Endodermal cell (in vitro differentiated cells): ENCODE measurements at regions not wholly inside any gene's neighbourhood (a gene's known extent, or its start where the extent isn't known, plus 50 kb on each side); places are given as distances from the start of the nearest gene placed in this dataset.

Experiments used
- DNase-seq: peaks from one replicate; pipeline ENCODE4 v3.0.0-alpha.2; 2017
- H3K27ac ChIP-seq: 2 replicates; pipeline ENCODE4 v1.5.1; 2013; ENCODE audit warnings: mild to moderate bottlenecking, low read depth, low read length, moderate library complexity
- H3K27me3 ChIP-seq: 2 replicates; pipeline ENCODE4 v1.6.1; 2013; ENCODE audit warnings: mild to moderate bottlenecking, low read length, moderate library complexity; ENCODE audit not compliant: insufficient read depth, control insufficient read depth, poor library complexity, severe bottlenecking
- H3K36me3 ChIP-seq: 2 replicates; pipeline ENCODE4 v1.7.0; 2013; ENCODE audit warnings: mild to moderate bottlenecking, low read length, moderate library complexity; ENCODE audit not compliant: control insufficient read depth, insufficient read depth
- H3K4me1 ChIP-seq: one replicate; pipeline ENCODE4 v1.7.0; 2013; ENCODE audit warnings: low read length; ENCODE audit not compliant: control insufficient read depth, insufficient read depth
- H3K4me3 ChIP-seq: 2 replicates; pipeline ENCODE4 v1.5.1; 2013; ENCODE audit warnings: mild to moderate bottlenecking, low read length, moderate library complexity
- H3K9ac ChIP-seq: 2 replicates; pipeline ENCODE4 v1.6.1; 2013; ENCODE audit warnings: mild to moderate bottlenecking, low read length, moderate library complexity; ENCODE audit not compliant: poor library complexity, severe bottlenecking; ENCODE audit errors: extremely low read depth
- H3K9me3 ChIP-seq: 2 replicates; pipeline ENCODE4 v1.6.1; 2013; ENCODE audit warnings: mild to moderate bottlenecking, low read length, moderate library complexity; ENCODE audit not compliant: control insufficient read depth
- H3K27ac Mint-ChIP-seq: 2 replicates; pipeline ENCODE4 v1.8.0; 2020; ENCODE audit warnings: mixed read lengths
- H3K27me3 Mint-ChIP-seq: 2 replicates; pipeline ENCODE4 v1.8.0; 2021; ENCODE audit warnings: mild to moderate bottlenecking, mixed read lengths; ENCODE audit not compliant: insufficient read depth
- H3K36me3 Mint-ChIP-seq: 2 replicates; pipeline ENCODE4 v1.8.0; 2020; ENCODE audit warnings: low read depth, mixed read lengths
- H3K4me1 Mint-ChIP-seq: 2 replicates; pipeline ENCODE4 v1.8.0; 2020; ENCODE audit warnings: mixed read lengths
- H3K4me3 Mint-ChIP-seq: 2 replicates; pipeline ENCODE4 v1.8.0; 2020; ENCODE audit warnings: mild to moderate bottlenecking, moderate library complexity, mixed read lengths
- H3K9me3 Mint-ChIP-seq: 2 replicates; pipeline ENCODE4 v1.8.0; 2020; ENCODE audit warnings: mild to moderate bottlenecking, mixed read lengths
- WGBS, 2 experiments: methylation state at CpG; one replicate each; pipeline versions ENCODE4 v1.1.5 to v1.1.7; 2013; ENCODE audit warnings: missing lambda C conversion rate in 2 of 2, mixed read lengths in 1 of 2; ENCODE audit not compliant: insufficient coverage in 1 of 2, insufficient read length in 1 of 2; 5-methylcytosine and 5-hydroxymethylcytosine counted together
- TF ChIP-seq, protein P1 (sequence below): fragments of 200-600 bp; sonication (generic); conservative IDR thresholded peaks from 2 replicates; pipeline ENCODE4 v1.5.0; 2021; ENCODE audit warnings: antibody characterized with exemption, mild to moderate bottlenecking

DNA sequence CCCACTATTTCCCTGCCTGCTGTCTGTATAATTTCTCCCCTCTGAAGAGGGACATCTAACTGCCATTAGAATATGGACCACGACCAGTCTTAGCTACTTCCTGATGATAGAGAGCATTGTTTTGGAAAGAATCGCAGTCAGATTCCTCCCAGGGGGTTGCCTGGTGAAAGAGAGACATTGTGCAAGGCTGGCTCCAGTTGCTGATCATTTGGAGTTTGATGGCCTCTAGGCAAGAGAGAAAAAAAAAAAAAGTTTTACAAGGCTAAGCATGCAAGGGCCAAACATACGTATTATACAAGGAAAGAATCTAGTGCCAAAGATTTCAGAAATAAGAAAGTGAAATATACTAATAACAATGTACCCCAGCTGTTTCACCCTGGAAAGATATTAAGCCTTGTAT, 182.2 kb downstream of the CMPK2 start:
- Histone ChIP-seq H3K9ac (no peak overlapping the region), H3K27ac (no peak overlapping the region), H3K36me3 (no peaks in the 10 kb centered on the region), H3K4me3 (no peak overlapping the region), H3K4me1 (peaks cover 4% of the 10 kb centered on the region), H3K27me3 (no peaks in the 10 kb centered on the region), H3K9me3 (no peaks in the 10 kb centered on the region)
- H3K4me1 Mint-ChIP-seq, result peaks cover 15% of the 10 kb centered on the region
- H3K27ac Mint-ChIP-seq, result no peak overlapping the region
- H3K36me3 Mint-ChIP-seq, result no peaks in the 10 kb centered on the region
- no peaks in the 10 kb centered on the region for H3K27me3 Mint-ChIP-seq
- H3K4me3 Mint-ChIP-seq, result no peak overlapping the region
- peaks cover 28% of the 10 kb centered on the region for H3K9me3 Mint-ChIP-seq
- DNase-seq, result no peak
- WGBS, 2 experiments, result 84% methylated on average over 3 of the region's 3 CpGs; no CpG with 5 or more reads in 1 of the 2 experiments
- TF ChIP-seq, protein P1, sequence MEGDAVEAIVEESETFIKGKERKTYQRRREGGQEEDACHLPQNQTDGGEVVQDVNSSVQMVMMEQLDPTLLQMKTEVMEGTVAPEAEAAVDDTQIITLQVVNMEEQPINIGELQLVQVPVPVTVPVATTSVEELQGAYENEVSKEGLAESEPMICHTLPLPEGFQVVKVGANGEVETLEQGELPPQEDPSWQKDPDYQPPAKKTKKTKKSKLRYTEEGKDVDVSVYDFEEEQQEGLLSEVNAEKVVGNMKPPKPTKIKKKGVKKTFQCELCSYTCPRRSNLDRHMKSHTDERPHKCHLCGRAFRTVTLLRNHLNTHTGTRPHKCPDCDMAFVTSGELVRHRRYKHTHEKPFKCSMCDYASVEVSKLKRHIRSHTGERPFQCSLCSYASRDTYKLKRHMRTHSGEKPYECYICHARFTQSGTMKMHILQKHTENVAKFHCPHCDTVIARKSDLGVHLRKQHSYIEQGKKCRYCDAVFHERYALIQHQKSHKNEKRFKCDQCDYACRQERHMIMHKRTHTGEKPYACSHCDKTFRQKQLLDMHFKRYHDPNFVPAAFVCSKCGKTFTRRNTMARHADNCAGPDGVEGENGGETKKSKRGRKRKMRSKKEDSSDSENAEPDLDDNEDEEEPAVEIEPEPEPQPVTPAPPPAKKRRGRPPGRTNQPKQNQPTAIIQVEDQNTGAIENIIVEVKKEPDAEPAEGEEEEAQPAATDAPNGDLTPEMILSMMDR, result no peak

DNA sequence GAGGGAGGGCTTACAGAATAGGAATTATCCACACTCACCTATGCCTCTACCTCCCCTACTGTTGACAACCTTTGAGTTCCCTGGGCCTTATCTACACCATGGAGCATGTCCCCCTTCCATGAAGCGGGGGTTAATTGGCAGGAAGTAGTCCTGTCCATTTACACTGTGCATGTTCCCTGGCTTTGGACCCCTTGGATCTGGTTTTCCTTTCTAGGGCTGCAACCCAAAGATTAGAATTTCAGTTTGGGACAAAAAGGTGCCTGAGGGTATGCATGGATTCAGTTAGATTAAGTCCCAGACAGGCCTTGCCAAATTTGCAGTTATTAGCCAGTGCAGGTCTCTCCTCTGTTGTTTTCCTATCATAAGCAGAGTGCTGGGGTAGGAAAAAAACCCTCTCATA, 180.3 kb downstream of the CMPK2 start:
- TF ChIP-seq, protein P1, result no peak
- 93 to 100% methylated on average over 1 of the region's 1 CpG for WGBS, 2 experiments
- Histone ChIP-seq H3K9ac (no peak overlapping the region), H3K9me3 (no peaks in the 10 kb centered on the region), H3K27ac (no peak overlapping the region), H3K4me3 (no peak overlapping the region), H3K36me3 (no peaks in the 10 kb centered on the region), H3K4me1 (no peaks in the 10 kb centered on the region), H3K27me3 (no peaks in the 10 kb centered on the region)
- Mint-ChIP-seq H3K9me3 (peaks cover 31% of the 10 kb centered on the region), H3K36me3 (no peaks in the 10 kb centered on the region), H3K4me3 (no peak overlapping the region), H3K4me1 (peaks cover 12% of the 10 kb centered on the region), H3K27ac (no peak overlapping the region), H3K27me3 (no peaks in the 10 kb centered on the region)
- DNase-seq, result no peak

DNA sequence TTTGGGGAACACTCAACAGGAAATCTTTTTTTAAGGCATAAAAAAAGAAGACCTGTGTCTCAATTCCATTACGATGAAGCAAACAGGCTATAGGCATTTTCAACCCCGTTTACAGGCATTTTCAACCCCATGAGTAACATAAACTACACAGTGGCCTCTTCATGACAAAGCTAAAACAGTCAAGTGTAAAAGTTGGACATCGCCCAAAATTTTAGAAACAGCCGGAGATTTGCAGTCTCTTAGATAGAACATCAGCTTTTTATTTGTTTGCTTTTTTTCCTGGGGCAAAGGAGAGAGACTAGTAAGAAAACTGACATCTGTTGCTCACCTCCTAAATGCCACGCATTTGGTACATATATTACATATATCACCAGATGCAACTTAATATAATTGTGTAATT, 173.7 kb downstream of the CMPK2 start:
- H3K4me1 Mint-ChIP-seq, result no peaks in the 10 kb centered on the region
- DNase-seq, result no peak
- 94% methylated on average over 3 to 4 of the region's 5 CpGs for WGBS, 2 experiments
- H3K4me3 Mint-ChIP-seq, result no peak overlapping the region
- TF ChIP-seq, protein P1, result no peak
- H3K4me1 ChIP-seq, result no peaks in the 10 kb centered on the region
- no peaks in the 10 kb centered on the region for H3K27me3 Mint-ChIP-seq
- H3K36me3 ChIP-seq, result no peaks in the 10 kb centered on the region
- H3K36me3 Mint-ChIP-seq, result no peaks in the 10 kb centered on the region
- no peak overlapping the region for H3K27ac ChIP-seq
- peaks cover 18% of the 10 kb centered on the region for H3K9me3 Mint-ChIP-seq
- H3K9ac ChIP-seq, result no peak overlapping the region
- no peak overlapping the region for H3K27ac Mint-ChIP-seq
- H3K4me3 ChIP-seq, result no peak overlapping the region
- no peaks in the 10 kb centered on the region for H3K27me3 ChIP-seq
- H3K9me3 ChIP-seq, result no peaks in the 10 kb centered on the region
